Activated CD8-positive, alpha-beta memory T cell treated with anti-CD3 and anti-CD28 coated beads, Interleukin-2, amount 50 U/mL, for 1 hour (primary cell): ENCODE measurements at regions not wholly inside any gene's neighbourhood (a gene's known extent, or its start where the extent isn't known, plus 50 kb on each side); places are given as distances from the start of the nearest gene placed in this dataset.

Source experiments
- DNase-seq: peaks from one replicate; pipeline ENCODE4 v3.0.0-alpha.2; 2020; ENCODE audit errors: extremely low read depth

- no peak for DNase-seq
These were observed 249.1 kb downstream of the LY86 start for GRCh38 chr6:6837541-6838080.

- no peak for DNase-seq
These were observed 252.3 kb downstream of the LY86 start for GRCh38 chr6:6840831-6841291.

- no peak for DNase-seq
These were observed 253.1 kb downstream of the LY86 start for GRCh38 chr6:6841571-6841970.

- no peak for DNase-seq
These were observed 253.8 kb downstream of the LY86 start for GRCh38 chr6:6842291-6842690.

- DNase-seq: no peak
These were observed 254.6 kb downstream of the LY86 start for GRCh38 chr6:6843057-6843627.

GRCh38 chr6:6843777-6844176 lies 255.3 kb downstream of the LY86 start:
- DNase-seq: no peak

GRCh38 chr6:6844530-6844929 lies 256.0 kb downstream of the LY86 start:
- DNase-seq: no peak

- DNase-seq: no peak
These were observed 257.1 kb downstream of the LY86 start for GRCh38 chr6:6845603-6846002.

GRCh38 chr6:6847591-6847990 lies 259.1 kb downstream of the LY86 start:
- DNase-seq: no peak

GRCh38 chr6:6851059-6851948 lies 256.5 kb upstream of the RREB1 start:
- no peak for DNase-seq

- DNase-seq: no peak
These were observed 255.9 kb upstream of the RREB1 start for GRCh38 chr6:6851949-6852261.

GRCh38 chr6:6856538-6857523 lies 250.9 kb upstream of the RREB1 start:
- no peak for DNase-seq

- DNase-seq: no peak
These were observed 250.2 kb upstream of the RREB1 start for GRCh38 chr6:6857528-6857927.

- DNase-seq: no peak
These were observed 249.2 kb upstream of the RREB1 start for GRCh38 chr6:6858533-6858982.

- no peak for DNase-seq
These were observed 248.7 kb upstream of the RREB1 start for GRCh38 chr6:6859105-6859504.

- DNase-seq: no peak
These were observed 248.0 kb upstream of the RREB1 start for GRCh38 chr6:6859722-6860121.

GRCh38 chr6:6860863-6861262 lies 246.9 kb upstream of the RREB1 start:
- DNase-seq: no peak

GRCh38 chr6:6861351-6861894 lies 246.3 kb upstream of the RREB1 start:
- DNase-seq: no peak

GRCh38 chr6:6861995-6862394 lies 245.8 kb upstream of the RREB1 start:
- DNase-seq: no peak

- DNase-seq: no peak
These were observed 243.7 kb upstream of the RREB1 start for GRCh38 chr6:6863970-6864639.

- DNase-seq: no peak
These were observed 242.2 kb upstream of the RREB1 start for GRCh38 chr6:6865611-6866010.
